ENCODE measurements at regions not wholly inside any gene's neighbourhood (a gene's known extent, or its start where the extent isn't known, plus 50 kb on each side); places are given as distances from the start of the nearest gene placed in this dataset.

GRCh38 chrX:102787283-102787682, 66.7 kb downstream of the GPRASP3 start:
- TF ChIP-seq, protein P1, sequence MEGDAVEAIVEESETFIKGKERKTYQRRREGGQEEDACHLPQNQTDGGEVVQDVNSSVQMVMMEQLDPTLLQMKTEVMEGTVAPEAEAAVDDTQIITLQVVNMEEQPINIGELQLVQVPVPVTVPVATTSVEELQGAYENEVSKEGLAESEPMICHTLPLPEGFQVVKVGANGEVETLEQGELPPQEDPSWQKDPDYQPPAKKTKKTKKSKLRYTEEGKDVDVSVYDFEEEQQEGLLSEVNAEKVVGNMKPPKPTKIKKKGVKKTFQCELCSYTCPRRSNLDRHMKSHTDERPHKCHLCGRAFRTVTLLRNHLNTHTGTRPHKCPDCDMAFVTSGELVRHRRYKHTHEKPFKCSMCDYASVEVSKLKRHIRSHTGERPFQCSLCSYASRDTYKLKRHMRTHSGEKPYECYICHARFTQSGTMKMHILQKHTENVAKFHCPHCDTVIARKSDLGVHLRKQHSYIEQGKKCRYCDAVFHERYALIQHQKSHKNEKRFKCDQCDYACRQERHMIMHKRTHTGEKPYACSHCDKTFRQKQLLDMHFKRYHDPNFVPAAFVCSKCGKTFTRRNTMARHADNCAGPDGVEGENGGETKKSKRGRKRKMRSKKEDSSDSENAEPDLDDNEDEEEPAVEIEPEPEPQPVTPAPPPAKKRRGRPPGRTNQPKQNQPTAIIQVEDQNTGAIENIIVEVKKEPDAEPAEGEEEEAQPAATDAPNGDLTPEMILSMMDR (IDR thresholded peaks at IDR 0.05), result no peak
- TF ChIP-seq, protein P2, sequence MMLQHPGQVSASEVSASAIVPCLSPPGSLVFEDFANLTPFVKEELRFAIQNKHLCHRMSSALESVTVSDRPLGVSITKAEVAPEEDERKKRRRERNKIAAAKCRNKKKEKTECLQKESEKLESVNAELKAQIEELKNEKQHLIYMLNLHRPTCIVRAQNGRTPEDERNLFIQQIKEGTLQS (CRISPR knock-in tag; conservative IDR thresholded peaks at IDR 0.05), result no peak
- TF ChIP-seq PRDM15 (CRISPR knock-in tag; IDR thresholded peaks at IDR 0.05) (no peak), NFYB (CRISPR knock-in tag; conservative IDR thresholded peaks at IDR 0.05; ENCODE audit: low read depth) (no peak)
- TF ChIP-seq, protein P3, sequence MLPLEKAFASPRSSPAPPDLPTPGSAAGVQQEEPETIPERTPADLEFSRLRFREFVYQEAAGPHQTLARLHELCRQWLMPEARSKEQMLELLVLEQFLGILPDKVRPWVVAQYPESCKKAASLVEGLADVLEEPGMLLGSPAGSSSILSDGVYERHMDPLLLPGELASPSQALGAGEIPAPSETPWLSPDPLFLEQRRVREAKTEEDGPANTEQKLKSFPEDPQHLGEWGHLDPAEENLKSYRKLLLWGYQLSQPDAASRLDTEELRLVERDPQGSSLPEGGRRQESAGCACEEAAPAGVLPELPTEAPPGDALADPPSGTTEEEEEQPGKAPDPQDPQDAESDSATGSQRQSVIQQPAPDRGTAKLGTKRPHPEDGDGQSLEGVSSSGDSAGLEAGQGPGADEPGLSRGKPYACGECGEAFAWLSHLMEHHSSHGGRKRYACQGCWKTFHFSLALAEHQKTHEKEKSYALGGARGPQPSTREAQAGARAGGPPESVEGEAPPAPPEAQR (CRISPR knock-in tag; IDR thresholded peaks at IDR 0.05), result no peak
